Activated naive CD4-positive, alpha-beta T cell treated with anti-CD3 and anti-CD28 coated beads, Interleukin-2, amount 50 U/mL, for 72 hours (primary cell): ENCODE measurements at regions not wholly inside any gene's neighbourhood (a gene's known extent, or its start where the extent isn't known, plus 50 kb on each side); places are given as distances from the start of the nearest gene placed in this dataset.
"Not testable (repeated sequence)": the region's sequence is repeated elsewhere in the genome, so short reads cannot be mapped to it uniquely, and the experiment has no call there.

Source experiments
- ATAC-seq, 2 donors: fragments of 150-1000 bp; cut with Tn5 transposase; 2 replicates each; pipeline ENCODE4 v1.10.0; 2021; ENCODE audit warnings: mild to moderate bottlenecking in 2 of 2, moderate library complexity in 2 of 2
- DNase-seq, 2 donors: peaks; one replicate each; pipeline ENCODE4 v3.0.0; 2021 to 2022; ENCODE audit warnings: low spot score in 2 of 2
- H3K27ac Mint-ChIP-seq, 2 donors: one replicate each; pipeline ENCODE4 v1.8.0; 2022; ENCODE audit warnings: mild to moderate bottlenecking in 2 of 2, mixed read lengths in 2 of 2
- H3K36me3 Mint-ChIP-seq, 2 donors: one replicate each; pipeline ENCODE4 v1.8.0; 2022; ENCODE audit warnings: mixed read lengths in 2 of 2
- H3K9me3 Mint-ChIP-seq, 2 donors: one replicate each; pipeline ENCODE4 v1.8.0; 2022; ENCODE audit warnings: mixed read lengths in 2 of 2

DNA sequence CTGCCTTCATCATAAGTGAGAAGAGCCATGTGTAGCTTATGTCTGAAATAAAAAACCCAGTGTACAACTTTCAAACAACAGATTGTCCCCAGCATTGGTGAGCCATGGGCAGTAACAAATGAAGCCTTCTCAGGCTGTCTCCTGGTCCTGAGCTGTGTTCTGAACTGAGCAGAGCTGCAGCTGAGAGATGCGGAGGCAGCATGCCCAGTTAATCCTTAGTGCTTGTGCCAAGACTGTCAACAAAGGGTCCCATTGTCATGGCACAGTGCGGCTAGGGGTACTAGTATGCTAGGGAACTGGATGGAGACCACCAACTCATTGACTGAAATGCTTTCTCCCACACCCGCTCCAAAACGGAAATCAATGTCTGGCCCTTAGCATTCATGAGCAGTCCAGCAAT is 154.3 kb downstream of the RMST start:
- Mint-ChIP-seq H3K36me3 (no peaks in the 10 kb centered on the region), H3K9me3 (peaks cover 14 to 16% of the 10 kb centered on the region in 2 donors), H3K27ac (no peak overlapping the region)
- no peak for DNase-seq
- ATAC-seq: no peak

DNA sequence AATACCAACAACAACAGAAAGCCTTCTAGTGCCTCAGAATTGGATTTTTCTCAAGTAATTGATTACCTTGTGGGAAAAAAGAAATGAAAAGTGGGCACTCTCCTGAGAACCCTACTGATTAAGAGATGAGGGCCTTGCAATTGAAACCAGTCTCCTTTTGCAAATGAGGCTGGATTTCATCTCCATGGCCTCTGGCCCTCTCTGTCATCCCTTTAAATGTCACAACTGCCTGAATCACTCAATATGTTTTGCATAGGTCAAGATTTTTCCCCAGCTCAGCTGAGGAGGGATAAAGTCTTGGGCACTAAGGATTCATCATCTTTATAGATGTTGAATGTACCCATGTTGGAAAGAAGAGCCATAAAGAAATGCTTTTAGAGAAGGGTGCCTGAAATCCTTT is 166.4 kb downstream of the RMST start:
- Mint-ChIP-seq H3K36me3 (no peaks in the 10 kb centered on the region), H3K9me3 (peaks cover 0 to 12% of the 10 kb centered on the region in 2 donors), H3K27ac (no peak overlapping the region)
- ATAC-seq (no peak), DNase-seq (no peak)

DNA sequence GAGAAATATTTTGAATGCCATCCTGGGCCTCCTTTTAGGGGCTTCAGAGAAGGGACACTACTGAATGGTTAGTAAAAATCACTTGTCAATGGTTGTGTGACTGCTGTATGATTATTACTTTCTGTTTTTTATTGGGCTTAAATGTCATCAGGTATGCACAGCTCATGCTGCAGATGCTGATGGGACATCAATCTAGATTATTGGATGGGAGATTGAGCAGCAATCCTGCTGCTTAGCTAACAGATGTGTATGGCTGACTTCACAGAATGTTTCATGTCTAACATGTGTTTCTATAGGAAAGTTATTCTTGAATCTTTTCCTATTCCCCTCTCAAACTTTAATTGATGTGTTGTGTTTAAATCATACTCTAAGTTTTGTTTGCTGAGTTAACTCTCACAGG is 166.8 kb downstream of the RMST start:
- Mint-ChIP-seq H3K9me3 (peaks cover 0 to 13% of the 10 kb centered on the region in 2 donors), H3K27ac (no peak overlapping the region), H3K36me3 (no peaks in the 10 kb centered on the region)
- ATAC-seq (no peak), DNase-seq (no peak)

DNA sequence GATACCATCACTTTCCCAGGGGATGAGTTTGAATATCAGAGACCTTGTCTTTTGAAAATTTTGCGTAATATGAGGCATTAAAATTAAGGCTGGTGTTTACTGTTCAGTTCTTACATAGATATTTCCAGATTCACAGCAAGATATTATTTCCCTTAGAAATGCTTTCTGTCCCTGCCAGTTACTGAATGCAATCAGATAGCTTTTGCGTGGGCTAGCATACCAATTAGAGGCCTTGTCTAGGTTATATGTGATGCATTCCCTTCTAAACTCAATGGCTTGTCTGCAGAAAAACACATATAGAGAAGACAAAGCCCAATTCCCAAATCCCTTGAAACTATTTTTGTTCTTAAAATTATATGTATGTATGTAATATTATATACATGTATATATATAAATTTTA is 167.8 kb downstream of the RMST start:
- no peak overlapping the region for H3K27ac Mint-ChIP-seq
- ATAC-seq: no peak
- no peaks in the 10 kb centered on the region for H3K36me3 Mint-ChIP-seq
- DNase-seq: no peak
- H3K9me3 Mint-ChIP-seq: peaks cover 2 to 16% of the 10 kb centered on the region in 2 donors

DNA sequence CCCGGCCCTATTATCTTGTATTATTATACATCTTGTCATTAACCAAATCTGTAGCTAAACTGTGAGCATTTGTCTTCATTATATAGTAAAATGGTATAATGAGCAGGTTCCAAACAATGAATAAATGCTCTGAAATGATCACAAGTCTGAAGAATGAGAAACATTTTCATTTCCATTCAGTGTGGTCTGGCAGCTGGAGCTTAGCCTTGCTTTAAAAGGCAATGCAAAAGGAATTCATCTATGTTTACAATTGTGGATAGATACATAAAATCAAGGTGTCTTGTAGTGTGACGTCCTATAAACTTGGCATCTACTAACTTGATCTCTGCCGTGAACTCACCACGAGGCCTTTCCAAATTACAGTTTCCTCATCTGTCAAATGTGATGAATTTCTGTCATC is 168.3 kb downstream of the RMST start:
- Mint-ChIP-seq H3K9me3 (peaks cover 5 to 19% of the 10 kb centered on the region in 2 donors), H3K27ac (no peak overlapping the region), H3K36me3 (no peaks in the 10 kb centered on the region)
- ATAC-seq (no peak), DNase-seq (no peak)

DNA sequence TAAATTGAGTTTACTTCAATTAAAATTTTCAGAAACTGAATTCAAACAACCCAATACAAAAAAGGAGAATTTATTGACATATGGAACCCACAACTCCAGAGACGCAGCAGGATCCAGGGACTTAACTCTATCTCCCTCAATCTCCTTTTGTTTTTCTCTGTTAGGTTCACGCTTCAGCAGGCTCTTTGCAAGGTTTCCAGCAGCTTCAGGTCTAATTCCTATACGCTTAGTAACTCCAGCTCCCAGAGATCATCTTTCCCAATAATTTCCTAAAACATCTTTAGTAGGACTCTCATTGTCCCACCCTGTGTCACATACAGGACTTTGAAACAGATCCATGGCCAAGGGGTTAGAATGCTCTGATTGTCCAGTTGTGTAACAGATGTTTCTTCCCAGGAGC is 175.2 kb downstream of the RMST start:
- ATAC-seq: no peak
- DNase-seq: no peak
- H3K9me3 Mint-ChIP-seq: peaks cover 12 to 19% of the 10 kb centered on the region in 2 donors
- H3K27ac Mint-ChIP-seq: no peak overlapping the region
- H3K36me3 Mint-ChIP-seq: no peaks in the 10 kb centered on the region

DNA sequence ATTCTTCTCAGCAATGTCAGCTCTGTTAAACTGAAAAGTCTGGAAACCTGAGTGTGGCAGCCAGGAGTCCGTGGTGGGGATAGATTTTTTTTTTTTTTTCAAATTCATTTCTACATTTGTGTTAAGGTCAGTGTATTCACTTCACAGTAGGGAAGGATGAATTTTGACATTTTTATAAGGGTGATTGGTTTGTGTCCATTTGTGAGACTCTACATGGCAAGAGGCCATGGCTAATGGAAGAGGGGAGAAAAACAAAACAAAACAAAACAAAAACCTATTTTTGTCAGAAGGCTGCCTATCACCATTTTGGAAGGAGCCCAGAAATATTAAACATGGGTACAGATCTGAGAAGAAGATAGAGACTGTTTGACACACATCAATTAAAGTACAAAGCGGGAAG is 176.1 kb downstream of the RMST start:
- H3K36me3 Mint-ChIP-seq: no peaks in the 10 kb centered on the region
- DNase-seq (no peak), ATAC-seq (no peak)
- no peak overlapping the region for H3K27ac Mint-ChIP-seq
- H3K9me3 Mint-ChIP-seq: peaks cover 12 to 16% of the 10 kb centered on the region in 2 donors

DNA sequence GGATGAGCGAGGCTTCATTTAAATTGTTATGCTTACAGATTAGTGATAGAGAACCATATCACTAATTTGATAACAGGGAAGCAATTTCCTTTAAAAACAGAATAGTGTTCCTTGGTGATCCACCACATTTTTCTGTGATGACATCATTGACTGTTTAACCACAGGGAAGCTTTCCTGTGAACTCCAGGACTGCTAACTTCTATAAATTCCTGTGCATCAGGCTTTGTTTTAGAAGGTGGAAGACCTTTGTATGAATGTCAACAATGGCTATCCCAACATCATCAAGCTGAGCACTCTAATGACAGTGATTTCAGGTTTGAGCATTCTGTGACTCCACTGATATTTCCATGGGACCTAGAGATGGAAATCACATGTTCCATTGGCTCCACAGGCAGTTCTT is 177.1 kb downstream of the RMST start:
- ATAC-seq: no peak
- Mint-ChIP-seq H3K27ac (no peak overlapping the region), H3K36me3 (no peaks in the 10 kb centered on the region), H3K9me3 (peaks cover 12 to 13% of the 10 kb centered on the region in 2 donors)
- DNase-seq: no peak

DNA sequence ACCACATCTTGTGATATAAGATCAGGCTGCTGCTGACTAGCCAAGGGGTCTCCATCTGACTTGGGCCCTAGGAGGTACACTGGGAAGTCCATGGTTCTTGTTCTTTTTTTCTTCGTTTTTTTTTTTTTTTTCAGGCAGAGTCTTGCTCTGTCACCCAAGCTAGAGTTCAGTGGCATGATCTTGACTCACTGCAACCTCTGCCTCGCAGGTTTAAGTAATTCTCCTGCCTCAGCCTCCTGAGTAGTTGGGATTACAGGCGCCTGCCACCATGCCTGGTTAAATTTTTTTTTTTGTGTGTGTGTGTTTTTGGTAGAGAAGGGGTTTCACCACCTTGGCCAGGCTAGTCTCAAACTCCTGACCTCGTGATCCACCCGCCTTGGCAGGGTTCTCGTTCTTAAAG is 178.2 kb downstream of the RMST start:
- H3K27ac Mint-ChIP-seq: no peak overlapping the region
- no peak for ATAC-seq
- H3K36me3 Mint-ChIP-seq: no peaks in the 10 kb centered on the region

DNA sequence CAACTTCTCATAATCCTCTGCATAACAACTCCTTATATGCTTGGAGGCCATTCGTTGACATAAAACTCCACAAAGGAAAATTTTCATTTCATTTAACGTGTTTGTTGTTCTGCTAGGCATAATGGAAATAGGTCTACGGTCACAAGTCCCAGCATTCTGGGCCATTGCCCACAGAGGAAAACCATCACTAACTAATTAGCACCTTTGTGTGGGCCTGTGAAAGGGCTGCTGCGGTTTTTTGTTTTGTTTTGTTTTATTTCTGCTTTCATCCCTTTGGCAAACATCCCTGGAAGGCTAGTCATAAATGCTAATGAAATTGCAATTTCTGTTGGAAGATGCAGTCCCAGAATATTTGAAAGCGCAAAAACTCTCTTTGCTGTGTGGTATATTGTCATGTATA is 180.3 kb downstream of the RMST start:
- DNase-seq (no peak), ATAC-seq (no peak)
- H3K27ac Mint-ChIP-seq: no peak overlapping the region
- peaks cover 7% of the 10 kb centered on the region in 2 donors for H3K9me3 Mint-ChIP-seq
- H3K36me3 Mint-ChIP-seq: no peaks in the 10 kb centered on the region

More for the DNA sequence above, 178.2 kb downstream of the RMST start:
- no peak for DNase-seq
- H3K9me3 Mint-ChIP-seq: peaks cover 7% of the 10 kb centered on the region in 2 donors

DNA sequence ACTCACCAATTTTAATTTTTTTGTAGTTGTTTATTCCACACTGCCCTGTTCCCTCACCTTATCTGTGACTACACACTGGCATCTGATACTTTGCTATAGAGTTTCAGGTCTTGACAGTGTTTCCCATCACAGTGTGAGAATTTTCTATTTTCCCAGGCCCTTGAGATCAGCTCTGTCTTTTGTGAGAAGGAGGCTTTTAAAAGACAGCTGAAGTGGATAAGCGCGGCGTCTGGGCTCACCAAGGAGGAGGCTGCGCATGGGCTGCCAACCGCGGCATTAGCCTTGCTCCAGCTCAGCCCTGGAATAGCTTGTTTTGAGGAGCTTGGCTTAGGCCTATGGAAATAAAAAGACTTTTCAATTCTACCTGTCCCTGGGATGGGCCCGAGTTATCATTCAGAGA is 181.3 kb downstream of the RMST start:
- ATAC-seq (no peak), DNase-seq (no peak)
- H3K27ac Mint-ChIP-seq: no peak overlapping the region
- H3K36me3 Mint-ChIP-seq: no peaks in the 10 kb centered on the region
- H3K9me3 Mint-ChIP-seq: peaks cover 7% of the 10 kb centered on the region in 2 donors

DNA sequence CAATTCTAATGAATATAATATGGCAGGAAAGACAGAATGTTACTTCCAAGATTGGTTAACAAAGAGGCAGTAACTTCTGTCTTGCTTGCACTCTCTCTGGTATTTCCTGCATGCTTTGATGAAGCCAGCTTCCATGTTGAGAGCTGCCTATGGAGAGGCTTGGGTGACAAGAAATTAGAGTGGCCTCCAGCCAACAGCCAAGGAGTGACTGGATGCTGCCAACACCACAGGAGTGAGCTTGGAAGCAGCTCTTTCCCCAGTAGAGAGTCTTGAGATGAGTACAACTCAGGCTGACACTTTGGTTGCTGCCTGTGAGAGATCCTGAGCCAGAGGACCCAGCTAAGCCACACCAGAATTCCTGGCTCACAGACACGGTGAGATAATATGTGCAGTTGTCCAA is 183.1 kb downstream of the RMST start:
- no peak for ATAC-seq
- Mint-ChIP-seq H3K36me3 (no peaks in the 10 kb centered on the region), H3K27ac (no peak overlapping the region), H3K9me3 (peaks cover 7% of the 10 kb centered on the region in 2 donors)
- no peak for DNase-seq

DNA sequence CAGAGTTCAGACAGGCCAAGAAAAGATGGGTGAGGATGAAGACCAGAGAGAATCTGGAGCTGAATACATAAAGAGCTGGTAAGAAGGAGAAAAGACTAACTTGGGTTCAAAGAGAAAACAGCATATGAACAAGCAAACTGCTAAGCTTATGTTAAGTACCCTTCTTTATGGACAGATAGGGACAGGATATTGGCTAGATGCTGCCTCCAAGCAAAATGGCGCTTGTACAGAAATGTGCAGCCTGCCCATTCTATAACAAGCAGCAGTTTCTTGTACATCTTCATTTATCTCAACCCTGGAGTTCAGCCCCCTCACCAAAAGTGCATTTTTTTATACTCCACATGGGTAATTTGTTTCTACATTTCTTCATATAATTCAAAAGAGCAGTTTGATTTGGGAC is 184.5 kb downstream of the RMST start:
- Mint-ChIP-seq H3K9me3 (peaks cover under 1 to 7% of the 10 kb centered on the region in 2 donors), H3K27ac (no peak overlapping the region), H3K36me3 (no peaks in the 10 kb centered on the region)
- no peak for ATAC-seq
- no peak for DNase-seq

DNA sequence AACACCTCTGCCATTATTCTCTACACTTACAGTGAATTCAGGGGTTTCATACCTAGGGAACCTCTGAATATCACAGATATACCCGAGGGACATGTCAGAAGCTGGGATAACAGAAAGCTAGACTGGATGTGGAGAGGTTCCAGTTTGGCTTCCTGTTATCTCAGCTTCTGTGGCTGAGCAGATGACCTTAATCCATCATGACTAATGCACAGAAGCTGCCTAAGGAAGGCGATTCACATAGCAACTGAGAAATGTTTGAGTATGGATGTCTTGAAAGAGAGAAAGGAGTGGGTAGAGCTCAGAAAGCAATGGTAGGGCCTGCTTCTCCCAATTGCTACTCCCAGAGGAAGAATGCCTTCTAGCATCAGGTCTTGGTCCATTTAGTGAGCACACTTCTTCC is 187.6 kb downstream of the RMST start:
- DNase-seq (no peak), ATAC-seq (no peak)
- peaks cover 0 to 5% of the 10 kb centered on the region in 2 donors for H3K36me3 Mint-ChIP-seq
- H3K9me3 Mint-ChIP-seq: peaks cover 4 to 10% of the 10 kb centered on the region in 2 donors
- no peak overlapping the region for H3K27ac Mint-ChIP-seq

DNA sequence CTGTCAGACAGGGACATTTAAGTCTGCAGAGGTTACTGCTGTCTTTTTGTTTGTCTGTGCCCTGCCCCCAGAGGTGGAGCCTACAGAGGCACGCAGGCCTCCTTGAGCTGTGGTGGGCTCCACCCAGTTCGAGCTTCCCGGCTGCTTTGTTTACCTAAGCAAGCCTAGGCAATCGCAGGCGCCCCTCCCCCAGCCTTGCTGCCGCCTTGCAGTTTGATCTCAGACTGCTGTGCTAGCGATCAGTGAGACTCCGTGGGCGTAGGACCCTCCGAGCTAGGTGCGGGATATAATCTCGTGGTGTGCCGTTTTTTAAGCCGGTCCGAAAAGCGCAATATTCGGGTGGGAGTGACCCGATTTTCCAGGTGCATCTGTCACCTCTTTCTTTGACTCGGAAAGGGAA is 193.9 kb downstream of the RMST start:
- H3K36me3 Mint-ChIP-seq, DNase-seq, H3K27ac Mint-ChIP-seq, ATAC-seq, H3K9me3 Mint-ChIP-seq: not testable (repeated sequence)

DNA sequence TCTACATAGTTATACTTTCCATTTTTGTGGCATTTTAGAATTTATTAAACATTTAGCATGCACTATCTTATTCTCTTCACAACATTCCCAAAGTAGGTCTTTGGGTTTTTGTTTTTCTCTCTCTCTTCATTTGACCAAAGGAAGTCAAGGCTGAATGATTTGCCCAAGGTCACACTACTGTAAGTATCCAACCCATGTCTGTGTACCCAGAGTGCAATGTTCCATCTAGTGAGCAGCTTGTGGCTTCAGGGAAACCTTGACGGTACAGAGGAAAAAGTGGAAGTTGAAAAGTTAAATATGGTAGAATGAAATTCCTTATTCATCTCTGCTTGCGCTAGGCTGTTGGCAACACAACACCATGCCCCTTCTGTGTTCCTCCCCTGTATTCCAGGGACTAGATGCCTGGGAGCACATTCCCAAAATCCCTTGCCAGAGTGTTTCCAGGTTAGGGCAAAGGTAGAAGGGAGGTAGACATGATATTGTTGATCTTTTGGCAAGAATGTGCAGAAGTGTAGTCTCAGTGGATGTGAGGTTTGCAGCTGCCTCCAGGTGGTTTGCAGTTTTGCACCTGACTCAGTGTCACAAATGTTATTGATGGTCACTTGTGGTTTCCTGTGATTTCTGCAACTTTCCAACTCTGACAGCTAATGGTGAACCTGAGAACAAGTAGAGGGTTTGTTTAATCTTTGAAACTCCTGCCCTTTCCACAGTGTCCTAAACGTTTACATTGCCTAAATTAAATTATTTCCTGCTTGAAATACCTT is 196.7 kb downstream of the RMST start:
- Mint-ChIP-seq H3K36me3 (peaks cover 0 to under 1% of the 10 kb centered on the region in 2 donors), H3K9me3 (peaks cover 6 to 10% of the 10 kb centered on the region in 2 donors), H3K27ac (no peak overlapping the region)
- DNase-seq (no peak), ATAC-seq (no peak)

DNA sequence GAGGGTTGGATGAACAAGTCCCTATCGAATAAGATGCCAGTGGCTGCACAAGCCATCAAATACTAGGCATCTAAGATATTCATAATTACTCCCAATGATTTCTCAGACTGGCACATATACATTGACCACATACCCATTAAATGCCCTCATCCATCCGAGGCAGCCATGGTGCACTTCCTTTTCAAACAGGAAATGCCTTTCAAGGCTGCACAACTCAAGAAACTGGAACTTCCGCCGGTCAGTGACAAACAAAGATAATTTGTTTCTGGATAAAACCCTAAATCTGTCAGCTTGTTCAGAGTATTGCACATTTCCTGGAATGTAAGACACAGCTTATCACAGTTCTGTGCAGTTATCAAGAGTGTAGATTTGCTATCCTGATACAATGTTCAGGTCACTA is 203.7 kb downstream of the RMST start:
- Mint-ChIP-seq H3K36me3 (no peaks in the 10 kb centered on the region), H3K27ac (no peak overlapping the region), H3K9me3 (peaks cover 10 to 20% of the 10 kb centered on the region in 2 donors)
- DNase-seq (no peak), ATAC-seq (no peak)

DNA sequence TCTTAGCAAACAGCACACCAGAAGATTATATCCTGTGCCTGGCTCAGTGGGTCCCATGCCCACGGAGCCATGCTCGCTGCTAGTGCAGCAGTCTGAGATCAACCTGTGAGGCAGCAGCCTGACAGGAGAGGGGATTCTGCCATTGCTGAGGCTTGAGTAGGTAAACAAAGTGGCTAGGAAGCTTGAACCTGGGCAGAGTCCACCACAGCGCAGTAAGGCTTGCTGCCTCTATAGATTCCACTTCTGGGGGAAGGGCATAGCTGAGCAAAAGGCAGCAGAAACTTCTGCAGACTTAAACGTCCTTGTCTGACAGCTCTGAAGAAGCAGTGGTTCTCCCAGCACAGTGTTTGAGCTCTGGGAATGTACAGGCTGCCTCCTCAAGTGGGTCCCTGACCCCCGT is 210.3 kb downstream of the RMST start:
- no peak for ATAC-seq
- no peak for DNase-seq
- H3K36me3 Mint-ChIP-seq: no peaks in the 10 kb centered on the region
- H3K27ac Mint-ChIP-seq: no peak overlapping the region
- peaks cover 10 to 13% of the 10 kb centered on the region in 2 donors for H3K9me3 Mint-ChIP-seq
